COLO829 (cell line): ENCODE measurements at regions not wholly inside any gene's neighbourhood (a gene's known extent, or its start where the extent isn't known, plus 50 kb on each side); places are given as distances from the start of the nearest gene placed in this dataset.

Source experiments
- DNase-seq: peaks from one replicate; pipeline ENCODE4 v3.0.0; 2012; ENCODE audit warnings: low spot score

DNA sequence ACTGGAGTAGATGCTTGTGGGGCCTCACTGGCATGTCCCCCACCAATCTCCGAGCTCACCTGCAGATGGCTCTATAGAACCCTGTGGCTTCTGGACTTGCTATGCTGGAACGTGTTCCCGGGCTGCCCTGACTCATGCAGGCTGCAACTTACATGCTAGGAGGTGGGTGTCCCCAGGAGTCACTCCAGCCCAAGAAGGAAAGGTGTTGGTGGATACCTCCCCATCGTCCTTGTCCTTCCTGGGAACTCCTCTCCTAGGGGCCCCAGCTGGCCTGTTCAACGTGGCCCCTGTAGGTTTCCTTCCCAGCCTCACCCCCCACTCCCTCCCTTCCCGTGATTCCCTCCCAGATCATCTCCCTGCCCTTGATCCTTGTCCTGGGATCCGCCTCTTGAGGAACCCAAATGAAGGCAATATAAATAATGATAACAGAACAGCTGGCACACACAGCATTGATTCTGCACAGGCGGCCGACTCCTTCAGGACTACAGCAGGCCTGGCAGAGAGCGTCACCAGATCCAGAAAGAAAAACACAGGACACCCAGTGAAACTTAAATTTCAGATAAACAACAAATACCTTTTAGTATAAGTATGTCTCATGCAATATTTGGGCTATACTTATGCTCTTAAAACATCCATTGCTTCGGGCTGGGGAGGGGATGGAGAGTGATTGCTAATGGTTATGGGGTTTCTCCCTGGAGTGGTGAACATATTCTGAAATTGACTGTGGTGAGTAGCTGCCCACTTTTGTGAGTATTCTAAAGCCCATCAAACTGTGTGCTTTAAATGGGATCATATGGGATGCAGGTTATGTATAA, 221.1 kb upstream of the GSE1 start:
- DNase-seq = no peak

DNA sequence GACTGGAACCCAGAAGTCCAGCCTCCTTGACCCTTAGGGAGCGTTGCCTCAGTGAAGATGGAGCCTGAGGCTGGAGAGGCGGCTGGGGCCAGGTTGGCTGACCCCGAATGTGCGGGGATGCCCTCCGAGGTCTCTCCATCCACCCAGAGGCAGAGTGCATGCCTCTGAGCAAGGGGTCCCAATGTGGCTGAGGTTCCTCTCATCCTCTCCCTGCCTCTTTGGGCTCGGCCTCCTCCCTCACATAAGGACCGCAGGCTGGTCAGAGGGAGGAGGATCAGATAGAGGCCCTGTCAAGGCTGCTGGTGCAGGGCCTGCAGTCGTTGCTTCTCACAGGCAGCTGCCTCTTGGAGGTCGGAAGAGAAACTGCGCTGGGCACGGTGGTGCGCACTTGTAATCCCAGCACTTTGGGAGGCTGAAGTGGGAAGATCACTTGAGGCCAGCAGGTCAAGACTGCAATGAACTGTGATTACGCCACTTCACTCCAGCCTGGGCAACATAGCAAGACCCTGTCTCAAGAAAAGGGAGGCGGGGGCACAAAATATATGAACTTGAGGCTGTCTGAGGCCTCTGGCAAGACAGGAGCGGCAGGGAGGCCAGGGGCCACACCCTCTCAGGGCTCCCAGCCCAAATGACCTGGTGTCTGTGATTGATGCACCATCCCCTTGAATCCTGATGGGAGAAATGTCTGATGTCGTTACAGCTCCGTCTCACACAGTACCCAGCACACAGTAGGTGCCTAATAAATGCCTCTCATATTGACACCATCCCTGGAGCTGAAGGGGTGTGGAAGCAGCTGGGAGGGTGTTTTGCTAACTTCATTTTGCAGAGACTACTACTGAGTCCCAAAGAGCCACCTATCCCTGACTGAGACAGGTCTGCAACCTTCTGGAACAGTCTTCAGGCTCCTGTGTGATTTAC, 220.1 kb upstream of the GSE1 start:
- no peak for DNase-seq

DNA sequence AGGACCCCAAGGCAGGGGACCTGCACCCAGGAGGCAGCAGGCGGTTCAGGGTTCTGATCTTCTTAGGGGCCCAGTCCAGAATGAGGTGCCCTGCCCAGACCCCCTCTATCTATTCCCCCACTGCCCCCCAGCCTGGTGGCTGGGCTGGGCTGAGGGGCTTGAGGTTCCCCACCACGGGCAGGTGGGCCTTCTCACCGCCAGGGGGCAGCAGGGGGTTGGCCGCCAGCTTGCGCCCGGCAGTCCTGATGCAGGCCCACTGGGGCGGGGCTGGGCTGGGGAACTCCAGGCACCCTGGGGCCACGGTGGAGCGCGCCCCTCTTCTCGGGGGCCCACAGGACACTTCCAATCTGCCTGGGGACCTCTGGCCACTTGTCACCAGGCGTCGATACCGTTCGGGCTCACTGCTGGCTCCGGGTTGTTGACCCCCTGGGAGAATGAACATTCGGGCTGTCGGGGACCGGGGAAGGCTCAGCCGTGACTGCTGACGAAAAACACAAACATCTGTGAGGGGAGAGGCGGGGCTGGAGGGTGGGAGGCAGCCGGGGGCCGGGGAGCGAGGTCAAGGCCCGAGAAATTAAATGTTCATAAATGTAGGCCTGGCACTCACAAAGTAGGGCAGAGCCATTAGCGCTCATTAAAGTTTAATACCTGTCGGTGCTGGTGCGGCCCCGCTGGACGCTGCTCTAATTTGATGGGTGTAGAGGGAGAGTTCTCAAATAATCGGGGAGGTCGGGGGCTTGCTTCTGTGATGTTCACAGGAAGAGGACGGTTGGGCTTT, 219.3 kb upstream of the GSE1 start:
- no peak for DNase-seq

DNA sequence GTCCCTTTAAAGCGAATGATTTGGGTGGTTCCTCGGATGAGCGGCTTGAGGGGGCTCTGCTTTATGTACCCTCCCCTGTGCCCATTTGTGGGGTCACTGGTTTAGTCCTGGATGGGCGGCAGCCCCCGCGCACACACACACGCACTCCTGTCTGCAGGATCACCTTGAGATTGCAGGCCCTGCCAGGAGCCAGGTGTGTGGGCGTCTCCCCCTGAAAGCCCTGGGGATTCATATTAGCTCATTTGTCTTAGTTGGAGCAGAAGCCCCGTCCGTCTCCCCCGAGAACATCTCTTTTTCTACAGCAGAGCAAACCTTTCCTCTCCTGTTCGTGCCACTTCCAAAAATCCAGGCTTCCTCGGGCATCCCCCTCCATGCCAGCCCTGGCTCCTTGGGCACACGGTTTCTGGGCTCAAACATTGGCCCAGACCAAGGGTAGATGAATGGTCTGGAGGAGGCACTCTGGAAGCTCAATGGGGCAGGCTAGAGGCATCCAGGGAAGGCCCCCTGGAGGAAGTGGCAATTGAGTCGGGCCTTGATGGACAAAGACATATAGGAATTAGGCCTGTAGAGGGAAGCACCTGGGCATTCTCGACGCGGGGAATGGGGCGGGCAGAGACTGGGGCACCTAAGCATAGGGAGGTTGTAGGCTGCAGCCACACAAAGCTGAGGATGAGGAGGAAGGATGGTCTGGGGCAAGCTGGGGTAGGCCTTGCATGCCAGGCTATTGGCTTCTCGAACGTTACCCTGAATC, 218.5 kb upstream of the GSE1 start:
- no peak for DNase-seq

DNA sequence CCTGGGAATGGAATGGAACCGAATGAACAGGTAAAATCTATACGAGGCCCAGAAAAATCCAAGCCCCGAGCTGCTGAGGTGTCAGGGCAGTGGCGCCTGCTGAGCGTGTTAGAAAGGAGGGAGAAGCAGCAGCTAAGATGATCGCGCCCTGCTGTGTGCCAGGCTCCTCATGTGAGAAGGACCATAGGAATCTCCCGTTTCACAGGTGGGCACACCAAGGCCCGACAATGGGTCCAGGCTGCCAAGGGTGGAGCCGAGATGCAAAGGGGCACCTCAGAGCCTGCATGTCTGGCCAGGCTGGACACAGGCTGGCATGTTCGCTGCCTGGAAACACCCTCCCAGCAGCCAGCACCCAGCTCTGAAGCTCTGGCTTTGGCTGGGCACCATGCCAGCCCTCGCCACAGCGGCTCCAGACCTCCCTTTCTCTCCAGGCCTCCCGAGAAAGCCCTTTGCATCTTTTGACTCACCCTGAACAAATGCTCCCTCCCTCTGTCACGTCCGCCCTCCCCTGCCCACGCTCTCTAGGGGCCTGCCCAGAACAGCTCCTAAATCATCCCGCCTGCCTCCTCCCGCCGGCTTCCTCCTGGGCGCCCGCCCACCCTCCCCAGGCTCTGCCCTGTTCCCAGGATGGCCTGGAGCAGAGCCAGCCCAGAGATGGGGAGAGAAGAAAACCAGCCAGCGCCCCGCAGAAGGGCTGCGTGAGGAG, 217.8 kb upstream of the GSE1 start:
- DNase-seq = peak; percentile 90

DNA sequence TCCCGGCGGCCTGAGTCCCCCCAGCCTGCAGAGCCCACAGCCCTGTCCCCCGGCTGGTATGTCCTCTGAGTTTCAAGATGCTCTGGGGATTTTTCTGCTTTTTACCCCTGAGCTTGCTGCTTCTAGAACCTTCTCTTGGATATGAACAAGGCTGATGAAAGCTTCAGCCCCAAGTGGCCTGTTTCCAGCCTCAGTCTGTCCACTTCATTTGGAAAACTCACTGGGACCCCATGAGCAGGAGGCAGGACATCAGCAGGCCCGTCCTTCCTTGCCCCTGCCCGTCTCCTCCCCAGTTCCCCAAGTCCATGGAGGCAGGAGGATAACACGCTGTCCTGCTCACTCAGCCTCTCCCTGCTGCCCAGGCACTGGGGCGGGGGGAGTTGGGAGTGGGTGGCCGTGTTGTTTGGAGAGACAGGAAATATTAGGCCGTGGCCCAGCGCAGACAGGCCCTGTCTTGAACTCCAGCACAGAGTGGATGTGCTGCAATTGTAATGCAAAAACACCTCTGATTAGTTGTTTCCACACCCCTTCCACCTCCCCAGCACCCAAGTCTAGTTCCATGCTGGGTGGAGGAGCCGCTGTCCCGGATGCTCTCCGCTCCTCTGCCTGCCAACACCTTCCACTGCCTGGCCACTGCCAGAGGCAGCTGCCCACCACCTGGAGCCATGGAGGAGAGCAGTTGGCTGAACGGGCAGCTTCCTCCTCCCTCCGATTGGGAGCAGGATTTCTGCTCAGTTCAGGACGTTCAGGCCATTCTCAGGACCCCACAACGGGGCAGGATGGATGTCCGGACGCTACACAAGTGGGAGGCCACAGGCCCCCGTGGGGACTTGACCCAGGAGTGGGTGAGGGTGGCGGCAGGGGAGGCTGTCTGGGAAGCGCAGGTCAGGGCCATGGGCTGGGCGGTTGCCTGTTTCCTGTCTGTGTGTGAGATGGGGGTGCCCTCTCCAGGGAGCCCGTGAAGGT, 216.9 kb upstream of the GSE1 start:
- DNase-seq = no peak

DNA sequence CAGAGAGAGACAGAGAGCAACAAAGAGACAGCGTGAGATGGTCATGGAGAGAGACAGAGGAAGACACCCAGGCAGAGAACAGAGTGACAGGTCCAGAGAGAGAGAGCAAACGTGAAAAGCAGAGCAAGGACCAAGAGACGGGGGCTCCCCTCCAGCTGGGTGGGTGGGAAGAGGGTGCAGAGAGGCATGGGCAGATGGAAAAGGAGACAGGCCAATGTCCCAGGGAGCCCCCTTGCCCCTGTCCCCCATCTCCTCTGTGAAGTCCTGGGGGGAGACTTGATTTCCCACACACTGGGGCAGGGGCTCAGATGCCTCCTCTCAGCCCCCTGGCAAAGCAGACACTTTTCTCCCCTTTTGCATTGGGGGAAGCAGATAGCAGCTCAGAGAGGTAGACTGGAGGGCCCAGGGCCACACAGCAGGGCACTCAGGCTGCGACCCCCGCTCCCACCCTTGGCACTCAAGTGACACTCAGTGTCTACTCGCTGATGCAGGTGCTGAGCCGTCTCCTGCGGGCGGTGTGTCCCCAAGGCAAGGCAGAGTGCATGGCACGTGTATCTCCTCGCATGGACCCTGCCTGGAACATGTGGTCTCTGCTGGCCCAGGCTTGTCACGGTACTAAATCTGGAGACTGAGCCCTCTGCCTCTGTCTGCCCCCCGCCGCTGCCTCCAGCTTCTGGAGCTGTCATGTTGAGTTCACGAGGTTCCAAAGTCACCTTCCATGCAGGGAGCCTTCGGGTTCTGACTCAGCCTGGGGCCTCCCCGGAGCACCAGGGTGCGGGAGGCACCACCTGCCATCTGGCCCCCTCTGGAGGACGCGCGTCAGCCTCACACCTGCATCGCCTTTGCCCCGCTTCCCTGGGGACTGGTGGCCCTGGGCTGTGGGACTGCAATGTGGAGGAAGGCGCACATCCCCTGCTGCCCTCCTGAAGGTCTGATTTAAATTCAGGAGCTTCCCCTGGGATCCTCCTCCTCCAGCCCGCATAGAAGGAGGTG, 215.9 kb upstream of the GSE1 start:
- DNase-seq = no peak

DNA sequence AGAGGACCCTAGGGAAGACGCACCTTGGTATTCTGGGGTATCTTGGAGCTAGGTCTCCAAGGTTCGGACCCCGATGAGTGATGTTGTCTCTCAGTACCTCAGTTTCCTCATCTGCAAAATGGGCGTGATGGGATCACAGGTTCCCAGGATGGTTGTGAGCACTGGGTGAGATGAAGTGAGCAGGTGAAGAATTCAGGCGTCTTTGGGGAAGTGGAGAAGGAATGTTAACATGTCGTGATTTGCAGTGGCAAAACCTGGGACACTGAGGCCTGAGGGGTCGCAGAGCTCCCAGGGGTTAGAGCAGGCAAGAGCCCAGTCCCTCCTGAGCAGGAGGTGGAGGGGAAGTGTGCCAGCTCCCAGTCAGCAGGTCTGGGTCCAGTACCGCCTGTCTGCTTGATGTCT, 215.1 kb upstream of the GSE1 start:
- no peak for DNase-seq

DNA sequence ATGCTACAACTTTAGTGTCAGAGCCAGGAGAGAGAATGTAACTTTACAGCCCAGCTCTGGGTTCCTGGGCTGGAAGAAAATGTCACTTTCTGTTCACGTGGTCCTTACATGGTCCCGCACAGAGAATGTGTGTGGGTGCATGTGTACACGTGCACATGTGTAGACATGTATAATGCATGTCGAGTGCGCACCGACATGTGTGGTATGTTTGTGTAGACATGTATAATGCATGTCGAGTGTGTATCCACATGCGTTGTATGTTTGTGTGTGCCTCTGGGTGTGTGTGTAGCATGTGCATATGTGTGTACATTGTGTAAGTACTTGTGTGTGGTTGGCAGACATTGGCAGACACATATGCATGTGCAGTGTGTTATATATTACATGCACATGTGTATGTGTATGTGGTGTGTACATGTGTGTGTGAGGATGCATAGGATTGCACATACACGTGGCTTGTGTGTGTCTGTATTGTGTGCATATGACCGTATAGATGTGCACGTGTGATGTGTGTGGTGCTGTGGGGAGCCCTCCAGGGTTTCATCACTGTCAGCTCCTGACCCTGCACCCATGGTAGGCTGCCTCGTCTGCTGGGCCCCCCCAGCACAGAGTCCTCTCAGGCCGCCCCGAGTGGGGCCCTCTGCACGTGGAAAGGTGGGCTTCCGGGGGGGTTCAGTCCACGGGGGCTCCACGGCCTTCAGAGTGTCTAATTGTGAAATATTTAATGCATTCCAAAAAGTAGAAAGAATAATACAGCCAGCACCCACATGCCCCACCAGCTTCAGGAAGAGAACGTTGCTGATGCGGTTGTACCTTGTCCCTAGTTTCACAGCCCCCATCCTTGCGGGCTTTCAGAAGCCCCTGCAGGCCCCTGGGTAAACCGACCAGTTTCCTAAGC, 214.2 kb upstream of the GSE1 start:
- no peak for DNase-seq

DNA sequence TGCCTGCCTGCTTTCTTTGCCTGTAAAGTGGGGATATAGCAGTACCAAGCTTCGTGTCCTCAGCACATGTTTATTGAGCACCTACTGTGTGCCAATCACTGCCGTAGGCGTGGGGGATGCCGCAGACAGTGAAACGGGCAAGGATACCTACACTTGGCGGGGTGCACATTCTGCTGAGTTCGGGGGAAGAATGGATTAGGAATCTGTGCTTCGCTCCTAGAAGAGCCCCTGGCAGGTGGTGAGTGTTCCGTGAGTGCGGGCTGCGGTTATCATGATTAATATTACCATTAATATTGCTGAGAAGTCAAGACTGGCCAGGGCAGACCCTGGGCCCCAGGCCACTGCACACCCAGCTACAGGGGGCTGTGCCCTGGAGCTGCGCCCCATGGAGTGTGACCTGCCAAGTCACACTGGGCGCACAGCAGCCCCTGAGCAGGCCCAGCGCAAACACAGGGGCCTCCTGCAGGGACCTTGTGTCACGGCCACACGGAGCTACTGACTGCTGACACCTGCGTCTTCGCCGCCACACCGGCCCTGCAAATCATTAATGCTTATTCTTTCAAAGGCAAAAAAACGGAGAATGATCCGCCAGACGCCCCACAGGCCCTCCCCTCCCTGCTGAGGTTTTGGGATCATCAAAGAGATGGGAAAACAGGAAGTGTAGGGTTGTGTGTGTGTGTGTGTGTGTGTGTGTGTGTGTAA, 213.4 kb upstream of the GSE1 start:
- no peak for DNase-seq

DNA sequence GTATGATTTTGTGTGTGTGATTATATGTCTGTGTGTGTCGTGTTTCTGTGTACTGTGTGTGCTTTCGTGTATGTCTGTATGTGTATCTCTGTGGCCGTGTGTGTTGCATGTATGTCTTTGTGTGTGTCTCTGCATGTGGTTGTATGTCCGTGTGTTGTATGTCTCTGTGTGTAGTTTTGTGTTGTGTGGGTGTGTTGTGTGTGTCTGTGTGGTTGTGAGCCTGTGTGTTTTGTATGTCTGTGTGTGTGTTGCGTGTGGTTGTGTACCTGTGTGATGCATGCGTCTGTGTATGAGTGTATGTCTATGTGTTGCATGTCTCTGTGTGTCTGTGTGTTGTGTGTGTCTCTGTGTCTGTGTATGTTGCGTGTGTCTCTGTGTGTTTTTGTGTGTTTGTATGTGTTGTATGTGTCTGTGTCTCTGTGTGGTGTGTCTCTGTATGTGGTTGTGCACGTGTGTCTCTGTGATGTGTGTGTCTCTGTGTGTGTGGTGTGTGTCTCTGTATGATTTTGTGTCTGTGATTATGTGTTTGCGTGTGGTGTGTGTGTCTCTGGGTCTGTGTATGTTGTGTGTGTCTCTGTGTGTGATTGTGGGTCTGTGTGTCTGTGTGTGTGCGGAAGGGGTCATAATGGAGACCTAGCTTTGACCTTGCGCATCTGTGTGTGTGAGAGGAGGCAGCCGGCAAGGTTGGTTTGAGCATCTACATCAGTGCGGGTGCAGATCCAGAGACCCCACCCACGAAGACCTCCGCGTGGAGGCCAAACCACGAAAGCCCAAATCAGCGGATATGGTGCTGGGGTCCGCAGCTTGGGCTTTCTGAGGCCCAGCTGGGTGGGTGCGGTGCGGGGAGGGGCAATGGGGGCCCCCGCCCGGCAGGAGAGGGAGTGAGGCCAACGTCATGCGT, 212.6 kb upstream of the GSE1 start:
- no peak for DNase-seq

DNA sequence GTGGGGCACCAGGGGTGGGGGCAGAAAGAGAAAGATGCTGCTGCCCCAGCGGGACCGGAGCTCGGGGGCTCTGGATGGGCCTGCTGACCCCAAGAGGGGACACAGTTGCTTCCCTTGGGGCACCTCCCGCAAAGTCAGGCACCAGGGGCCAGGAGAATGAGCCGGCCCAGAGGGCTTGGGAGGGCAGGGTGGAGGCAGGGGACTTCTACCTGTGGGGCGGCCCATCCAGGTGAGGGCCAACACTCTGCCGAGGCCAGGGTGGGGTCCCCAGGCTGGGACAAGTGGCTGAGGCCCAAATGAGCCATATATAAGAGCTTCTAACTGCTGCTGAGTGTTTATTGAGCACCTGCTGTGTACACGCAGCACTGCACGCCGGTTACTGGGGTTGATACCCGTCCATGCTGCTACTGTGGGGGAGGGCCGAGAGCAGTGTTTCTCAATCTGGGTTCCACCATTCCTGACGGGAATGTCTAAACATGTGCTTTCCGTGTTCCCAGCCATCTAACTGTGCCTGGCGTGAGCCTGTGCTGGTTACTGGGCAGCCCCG, 211.7 kb upstream of the GSE1 start:
- no peak for DNase-seq

DNA sequence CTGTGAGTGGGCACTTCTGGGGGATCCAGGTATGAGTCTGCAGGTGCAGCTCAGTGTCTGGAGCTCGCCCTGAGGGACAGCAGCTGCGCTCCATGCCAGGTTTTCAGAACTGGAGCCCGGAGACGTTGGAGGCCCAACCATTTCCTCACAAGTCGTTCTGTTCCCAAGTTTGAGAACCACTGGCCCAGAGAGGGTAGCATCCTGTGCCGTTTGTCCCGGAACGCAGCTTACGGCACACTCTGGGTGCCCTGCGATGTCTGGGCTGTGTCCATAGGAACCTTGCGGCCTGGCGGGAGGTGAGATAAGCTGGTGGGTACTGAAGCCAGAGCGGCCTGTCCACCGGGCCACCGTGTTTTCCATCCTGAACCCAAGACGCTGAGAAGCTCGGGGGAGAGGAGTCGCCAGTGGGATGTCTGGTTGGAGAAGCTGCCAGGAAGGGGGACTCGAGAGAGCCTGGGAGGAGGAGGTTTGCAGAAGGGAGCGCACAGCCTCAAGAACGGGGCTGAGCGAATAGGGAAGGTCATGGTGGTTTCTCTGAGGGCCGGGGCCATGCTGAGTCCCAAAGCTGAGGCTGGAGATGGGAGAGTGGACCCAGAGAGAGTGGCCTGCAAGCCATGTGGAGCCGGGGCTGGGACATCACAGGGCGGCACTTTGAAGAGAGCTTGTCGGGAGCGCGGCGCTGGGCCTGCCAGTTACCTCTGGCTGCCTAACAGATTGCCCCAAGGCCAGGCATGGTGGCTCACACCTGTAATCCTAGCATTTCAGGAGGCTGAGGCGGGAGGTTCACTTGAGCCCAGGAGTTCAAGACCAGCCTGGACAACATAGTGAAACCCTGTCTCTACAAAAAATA, 211.0 kb upstream of the GSE1 start:
- no peak for DNase-seq

DNA sequence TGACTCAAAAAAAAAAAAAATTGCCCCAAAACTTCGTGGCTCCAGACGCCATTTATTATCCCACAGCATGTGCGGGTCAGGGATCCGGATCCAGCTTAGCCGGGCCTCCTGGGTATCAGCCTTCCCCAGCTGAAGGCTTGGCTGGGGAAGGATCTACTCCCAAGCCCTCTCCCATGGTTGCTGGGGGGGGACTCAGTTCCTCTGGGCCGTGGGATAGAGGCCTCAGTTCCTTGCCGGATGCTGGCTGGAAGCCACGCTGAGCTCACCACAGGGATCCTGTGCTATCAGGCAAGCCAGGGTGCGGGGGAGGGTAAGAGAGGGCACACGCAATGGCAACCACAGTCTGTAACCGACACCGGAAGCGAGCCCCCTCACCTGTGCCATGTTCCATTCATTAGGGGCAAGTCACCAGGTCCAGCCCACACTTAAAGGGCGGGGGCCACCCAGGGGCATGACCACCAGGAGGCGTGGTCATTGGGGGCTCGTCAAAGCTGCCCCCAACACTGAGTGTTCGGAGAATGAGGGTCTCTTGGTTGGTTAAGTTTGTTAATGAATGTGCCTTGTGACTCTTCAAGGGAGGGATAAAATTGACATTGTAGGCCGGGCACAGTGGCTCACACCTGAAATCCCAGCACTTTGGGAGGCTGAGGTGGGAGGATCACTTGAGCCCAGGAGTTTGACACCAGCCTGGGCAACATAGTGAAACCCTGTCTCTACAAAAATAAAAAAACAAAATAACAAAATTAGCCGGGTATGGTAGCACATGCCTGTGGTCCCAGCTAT, 210.0 kb upstream of the GSE1 start:
- no peak for DNase-seq
